SK-N-MC (cell line): ENCODE measurements at regions not wholly inside any gene's neighbourhood (a gene's known extent, or its start where the extent isn't known, plus 50 kb on each side); places are given as distances from the start of the nearest gene placed in this dataset.

ENCODE experiments used
- EZH2 ChIP-seq: fragments of 200-600 bp; sonication (generic); IDR thresholded peaks from one replicate; pipeline ENCODE4 v1.6.1; 2017; ENCODE audit warnings: antibody characterized with exemption
- FOXP2 ChIP-seq: optimal IDR thresholded peaks from 2 replicates; pipeline ENCODE3; 2011; ENCODE audit warnings: mild to moderate bottlenecking, moderate library complexity; ENCODE audit not compliant: insufficient read depth; ENCODE audit errors: extremely low read length, control extremely low read depth
- POLR2AphosphoS5 ChIP-seq: IDR thresholded peaks from 2 replicates; pipeline ENCODE4 v1.6.1; 2012; ENCODE audit warnings: mild to moderate bottlenecking, low read depth, low read length, borderline replicate concordance

DNA sequence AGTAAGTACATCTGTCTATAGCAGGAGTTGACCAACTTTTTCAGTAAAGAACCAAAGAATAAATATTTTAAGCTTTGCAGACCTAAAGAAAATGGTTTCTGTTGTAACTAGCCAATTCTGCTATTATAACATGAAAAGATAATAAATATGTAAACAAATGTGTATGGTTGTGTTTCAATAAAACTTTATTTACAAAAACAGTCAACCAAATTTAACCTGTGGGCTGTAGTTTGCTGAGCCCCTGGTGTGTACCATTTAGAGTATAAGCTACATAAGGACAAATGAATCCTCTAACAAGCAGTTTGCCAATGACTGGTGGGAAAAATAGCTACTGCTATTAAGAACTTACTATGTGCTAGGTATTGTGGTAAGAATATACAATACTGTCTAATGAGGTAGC is 79.4 kb downstream of the MAIP1 start:
- TF ChIP-seq EZH2 (no peak), POLR2AphosphoS5 (no peak), FOXP2 (no peak)
